GM23338 (cell line): ENCODE measurements at regions not wholly inside any gene's neighbourhood (a gene's known extent, or its start where the extent isn't known, plus 50 kb on each side); places are given as distances from the start of the nearest gene placed in this dataset.

Experiments used
- ATAC-seq: fragments of 200-7000 bp; cut with Tn5 transposase; 3 replicates; pipeline ENCODE4 v1.9.1; 2020
- DNase-seq: peaks from one replicate; pipeline ENCODE4 v3.0.0-alpha.2; 2015; ENCODE audit warnings: low spot score
- H2AFZ ChIP-seq: fragments of 200-600 bp; sonication (generic); 2 replicates; pipeline ENCODE4 v1.8.0; 2016; ENCODE audit warnings: antibody characterized with exemption, mild to moderate bottlenecking, moderate library complexity
- H3F3A ChIP-seq: fragments of 200-600 bp; sonication (generic); replicated peaks from 2 replicates; pipeline ENCODE4 v1.8.0; 2017; ENCODE audit warnings: antibody characterized with exemption, mixed run types, low read depth
- H3K27ac ChIP-seq: fragments of 200-600 bp; sonication (generic); 2 replicates; pipeline ENCODE4 v1.6.1; 2016; ENCODE audit warnings: low read depth
- H3K27me3 ChIP-seq: fragments of 200-600 bp; sonication (generic); 2 replicates; pipeline ENCODE4 v1.8.0; 2016; ENCODE audit warnings: mild to moderate bottlenecking, mixed run types, moderate library complexity; ENCODE audit not compliant: insufficient read depth
- H3K36me3 ChIP-seq: fragments of 200-600 bp; sonication (generic); 2 replicates; pipeline ENCODE4 v1.8.0; 2016; ENCODE audit warnings: mild to moderate bottlenecking; ENCODE audit not compliant: insufficient read depth
- H3K4me1 ChIP-seq: fragments of 200-600 bp; sonication (generic); 2 replicates; pipeline ENCODE4 v1.8.0; 2016; ENCODE audit warnings: mild to moderate bottlenecking, moderate library complexity; ENCODE audit not compliant: insufficient read depth
- H3K4me2 ChIP-seq: fragments of 200-600 bp; sonication (generic); 2 replicates; pipeline ENCODE4 v1.7.1; 2017; ENCODE audit warnings: mixed run types
- H3K4me3 ChIP-seq: fragments of 200-600 bp; sonication (generic); 2 replicates; pipeline ENCODE4 v1.6.1; 2016; ENCODE audit warnings: mixed run types
- H3K79me2 ChIP-seq: fragments of 200-600 bp; sonication (generic); replicated peaks from 2 replicates; pipeline ENCODE4 v1.8.0; 2017; ENCODE audit warnings: mild to moderate bottlenecking; ENCODE audit not compliant: insufficient read depth
- H3K9me2 ChIP-seq: fragments of 200-600 bp; sonication (generic); 2 replicates; pipeline ENCODE4 v1.8.0; 2017; ENCODE audit not compliant: insufficient read depth
- H4K20me1 ChIP-seq: fragments of 200-600 bp; sonication (generic); replicated peaks from 2 replicates; pipeline ENCODE4 v1.8.0; 2017; ENCODE audit warnings: mild to moderate bottlenecking; ENCODE audit not compliant: insufficient read depth
- H3K27ac Mint-ChIP-seq: 2 replicates; pipeline ENCODE4 v1.8.0; 2020; ENCODE audit warnings: inconsistent platforms, mild to moderate bottlenecking, moderate library complexity, mixed read lengths
- H3K27me3 Mint-ChIP-seq: 3 replicates; pipeline ENCODE4 v1.8.0; 2022; ENCODE audit warnings: low read depth, mild to moderate bottlenecking, moderate library complexity, mixed read lengths, inconsistent platforms; ENCODE audit not compliant: insufficient read depth, poor library complexity
- H3K36me3 Mint-ChIP-seq: 3 replicates; pipeline ENCODE4 v1.8.0; 2021; ENCODE audit warnings: low read depth, mild to moderate bottlenecking, inconsistent platforms, moderate library complexity, mixed read lengths
- H3K4me1 Mint-ChIP-seq: 3 replicates; pipeline ENCODE4 v1.8.0; 2020; ENCODE audit warnings: mild to moderate bottlenecking, inconsistent platforms, mixed read lengths
- H3K4me3 Mint-ChIP-seq: 3 replicates; pipeline ENCODE4 v1.8.0; 2021; ENCODE audit warnings: moderate library complexity, mild to moderate bottlenecking, inconsistent platforms, mixed read lengths
- H3K9me3 Mint-ChIP-seq: 3 replicates; pipeline ENCODE4 v1.8.0; 2020; ENCODE audit warnings: moderate library complexity, mild to moderate bottlenecking, inconsistent platforms, mixed read lengths
- CREB1 ChIP-seq: fragments of 250-450 bp; sonication (Bioruptor Pico); IDR thresholded peaks from 2 replicates; pipeline ENCODE4 v1.5.0; 2020; ENCODE audit warnings: low read depth, mild to moderate bottlenecking, moderate library complexity
- CTCF ChIP-seq, 2 experiments: fragments of 200-600 bp in 1 of 2; sonication (generic) in 1 of 2; conservative IDR thresholded peaks; 2 replicates each; pipeline versions ENCODE4 v1.5.1 to v1.6.1; 2016 to 2017; ENCODE audit warnings: antibody characterized with exemption in 2 of 2, low read depth in 2 of 2, mild to moderate bottlenecking in 2 of 2, moderate library complexity in 1 of 2
- ETS1 ChIP-seq: IDR thresholded peaks from 2 replicates; pipeline ENCODE4 v1.6.1; 2016; ENCODE audit warnings: antibody characterized with exemption
- EZH2 ChIP-seq: fragments of 200-600 bp; sonication (generic); IDR thresholded peaks from one replicate; pipeline ENCODE4 v1.8.0; 2017; ENCODE audit warnings: antibody characterized with exemption, mild to moderate bottlenecking, low read depth; ENCODE audit not compliant: unreplicated experiment
- EZH2phosphoT487 ChIP-seq: fragments of 200-600 bp; sonication (generic); IDR thresholded peaks from one replicate; pipeline ENCODE4 v1.8.1; 2018; ENCODE audit warnings: antibody characterized with exemption; ENCODE audit not compliant: unreplicated experiment
- JUNB ChIP-seq: IDR thresholded peaks from one replicate; pipeline ENCODE4 v1.6.1; 2016; ENCODE audit warnings: antibody characterized with exemption; ENCODE audit not compliant: unreplicated experiment
- NANOG ChIP-seq: IDR thresholded peaks from 2 replicates; pipeline ENCODE4 v1.6.1; 2016; ENCODE audit warnings: antibody characterized with exemption, borderline replicate concordance
- POLR2AphosphoS5 ChIP-seq: IDR thresholded peaks from 2 replicates; pipeline ENCODE4 v1.6.1; 2016; ENCODE audit warnings: antibody characterized with exemption, low read depth
- REST ChIP-seq: IDR thresholded peaks from one replicate; pipeline ENCODE4 v1.6.1; 2018; ENCODE audit warnings: antibody characterized with exemption; ENCODE audit not compliant: unreplicated experiment
- STAT1 ChIP-seq: IDR thresholded peaks from one replicate; pipeline ENCODE4 v1.6.1; 2016; ENCODE audit warnings: antibody characterized with exemption; ENCODE audit not compliant: unreplicated experiment
- ZNF114 ChIP-seq: fragments of 250-450 bp; sonication (Bioruptor Pico); IDR thresholded peaks from 2 replicates; pipeline ENCODE4 v1.5.0; 2020; ENCODE audit warnings: mild to moderate bottlenecking, moderate library complexity
- ZNF331 ChIP-seq: fragments of 250-450 bp; sonication (Bioruptor Pico); IDR thresholded peaks from 2 replicates; pipeline ENCODE4 v1.5.0; 2020; ENCODE audit warnings: low read depth, mild to moderate bottlenecking, moderate library complexity
- ZNF462 ChIP-seq: fragments of 250-450 bp; sonication (Bioruptor Pico); IDR thresholded peaks from 2 replicates; pipeline ENCODE4 v1.5.0; 2020; ENCODE audit warnings: mild to moderate bottlenecking, moderate library complexity

- TF ChIP-seq POLR2AphosphoS5 (no peak), STAT1 (no peak), JUNB (no peak), ZNF331 (CRISPR knock-in tag) (no peak), EZH2 (no peak), NANOG (no peak)
These were observed 728.9 kb upstream of the GJE1 start (continued) for GRCh38 chr6:141403827-141404226.

- H3K9me3 Mint-ChIP-seq = peaks cover 18% of the 10 kb centered on the region
- Histone ChIP-seq H4K20me1 (no peaks in the 10 kb centered on the region), H3K4me2 (no peak overlapping the region), H3K79me2 (no peaks in the 10 kb centered on the region), H3K27ac (no peak overlapping the region), H3K36me3 (peaks cover 13% of the 10 kb centered on the region; the same call in 1 of the 2 replicates), H3K4me1 (no peaks in the 10 kb centered on the region), H3F3A (no peaks in the 10 kb centered on the region), H3K27me3 (no peaks in the 10 kb centered on the region), H2AFZ (0 out of 2 replicates have a peak overlapping the region, but pooled peaks have one; percentile 33), H3K9me2 (0 out of 2 replicates have a peak, but pooled peaks cover 3% of the 10 kb centered on the region), H3K4me3 (no peak overlapping the region)
- DNase-seq = no peak
- no peak overlapping the region for H3K27ac Mint-ChIP-seq
- H3K4me3 Mint-ChIP-seq = no peak overlapping the region
- ATAC-seq = no peak
- no peak for TF ChIP-seq ZNF462 (CRISPR knock-in tag)
- no peak for TF ChIP-seq EZH2
- TF ChIP-seq CREB1 (CRISPR knock-in tag) = no peak
- TF ChIP-seq ETS1 = no peak
- no peak for TF ChIP-seq ZNF331 (CRISPR knock-in tag)
- TF ChIP-seq JUNB = no peak
- no peak for TF ChIP-seq NANOG
- TF ChIP-seq CTCF (conservative IDR thresholded peaks at IDR 0.05; ENCODE audit: low read depth in 2 of 2) = no peak
- no peak for TF ChIP-seq ZNF114 (CRISPR knock-in tag)
- no peak for TF ChIP-seq REST
- no peak for TF ChIP-seq EZH2phosphoT487
- TF ChIP-seq POLR2AphosphoS5 = no peak
- no peak for TF ChIP-seq STAT1
- H3K4me1 Mint-ChIP-seq = no peaks in the 10 kb centered on the region; the same call in 2 of the 3 replicates
- no peaks in the 10 kb centered on the region for H3K27me3 Mint-ChIP-seq
- H3K36me3 Mint-ChIP-seq = peaks cover 16% of the 10 kb centered on the region
These were observed 729.6 kb upstream of the GJE1 start for GRCh38 chr6:141403103-141403502.
